ENCODE measurements at regions not wholly inside any gene's neighbourhood (a gene's known extent, or its start where the extent isn't known, plus 50 kb on each side); places are given as distances from the start of the nearest gene placed in this dataset.
"Not testable (repeated sequence)": the region's sequence is repeated elsewhere in the genome, so short reads cannot be mapped to it uniquely, and the experiment has no call there.

- Histone ChIP-seq H4K20me1 (ENCODE audit: insufficient read depth, low read length, poor library complexity, severe bottlenecking) (no peaks in the 10 kb centered on the region), H3K4me2 (ENCODE audit: low read depth, low read length, poor library complexity, severe bottlenecking) (no peak overlapping the region), H3K27me3 (ENCODE audit: insufficient read depth, low read length, poor library complexity, severe bottlenecking) (no peaks in the 10 kb centered on the region), H2AFZ (ENCODE audit: low read length) (peak overlapping the region; percentile 1; the same call in 1 of the 2 replicates), H3K4me3 (ENCODE audit: low read length, poor library complexity, severe bottlenecking) (no peak overlapping the region), H3K4me1 (ENCODE audit: insufficient read depth, low read length, poor library complexity, severe bottlenecking) (no peaks in the 10 kb centered on the region), H3K79me2 (ENCODE audit: insufficient read depth, low read length) (no peaks in the 10 kb centered on the region), H3F3A (ENCODE audit: low read depth) (no peaks in the 10 kb centered on the region), H3K9ac (ENCODE audit: low read depth, low read length, poor library complexity, severe bottlenecking) (no peak overlapping the region), H3K9me3 (ENCODE audit: insufficient read depth, low read depth, low read length) (no peaks in the 10 kb centered on the region), H3K36me3 (ENCODE audit: insufficient read depth, low read length) (no peaks in the 10 kb centered on the region), H3K9me2 (replicated peaks; ENCODE audit: low read depth, low read length) (no peaks in the 10 kb centered on the region)
- TF ChIP-seq CTCF (conservative IDR thresholded peaks at IDR 0.05; ENCODE audit: low read length) (no peak), EZH2phosphoT487 (IDR thresholded peaks at IDR 0.05; ENCODE audit: borderline replicate concordance) (no peak)
Observed at GRCh38 chr12:46065412-46066166, 75.2 kb upstream of the SCAF11 start.

- TF ChIP-seq CTCF (conservative IDR thresholded peaks at IDR 0.05; ENCODE audit: low read length) (no peak), EZH2phosphoT487 (IDR thresholded peaks at IDR 0.05; ENCODE audit: borderline replicate concordance) (no peak)
- no peaks in the 10 kb centered on the region for H3K9me3 ChIP-seq (ENCODE audit: insufficient read depth, low read depth, low read length)
- no peak overlapping the region for H3K4me2 ChIP-seq (ENCODE audit: low read depth, low read length, poor library complexity, severe bottlenecking)
- no peaks in the 10 kb centered on the region for H3K79me2 ChIP-seq (ENCODE audit: insufficient read depth, low read length)
- H3K4me3 ChIP-seq (ENCODE audit: low read length, poor library complexity, severe bottlenecking), result no peak overlapping the region
- H3F3A ChIP-seq (ENCODE audit: low read depth), result no peaks in the 10 kb centered on the region
- H3K27me3 ChIP-seq (ENCODE audit: insufficient read depth, low read length, poor library complexity, severe bottlenecking), result no peaks in the 10 kb centered on the region
- no peaks in the 10 kb centered on the region for H3K9me2 ChIP-seq (replicated peaks; ENCODE audit: low read depth, low read length)
- H3K9ac ChIP-seq (ENCODE audit: low read depth, low read length, poor library complexity, severe bottlenecking), result no peak overlapping the region
- no peak overlapping the region for H2AFZ ChIP-seq (ENCODE audit: low read length)
- H3K4me1 ChIP-seq (ENCODE audit: insufficient read depth, low read length, poor library complexity, severe bottlenecking), result no peaks in the 10 kb centered on the region
- H3K36me3 ChIP-seq (ENCODE audit: insufficient read depth, low read length), result no peaks in the 10 kb centered on the region
- H4K20me1 ChIP-seq (ENCODE audit: insufficient read depth, low read length, poor library complexity, severe bottlenecking), result no peaks in the 10 kb centered on the region
Observed at GRCh38 chr12:46064548-46064947, 74.2 kb upstream of the SCAF11 start.

- not testable (repeated sequence) for H3K9me3 ChIP-seq (ENCODE audit: insufficient read depth, low read depth, low read length); H3K27me3 ChIP-seq (ENCODE audit: insufficient read depth, low read length, poor library complexity, severe bottlenecking); H3K4me3 ChIP-seq (ENCODE audit: low read length, poor library complexity, severe bottlenecking); H3K9ac ChIP-seq (ENCODE audit: low read depth, low read length, poor library complexity, severe bottlenecking); H3K36me3 ChIP-seq (ENCODE audit: insufficient read depth, low read length); H3K4me1 ChIP-seq (ENCODE audit: insufficient read depth, low read length, poor library complexity, severe bottlenecking); H3F3A ChIP-seq (ENCODE audit: low read depth); H3K79me2 ChIP-seq (ENCODE audit: insufficient read depth, low read length); H3K9me2 ChIP-seq (replicated peaks; ENCODE audit: low read depth, low read length); H2AFZ ChIP-seq (ENCODE audit: low read length); H4K20me1 ChIP-seq (ENCODE audit: insufficient read depth, low read length, poor library complexity, severe bottlenecking); H3K4me2 ChIP-seq (ENCODE audit: low read depth, low read length, poor library complexity, severe bottlenecking)
Observed at GRCh38 chr12:46058697-46059096, 68.3 kb upstream of the SCAF11 start.

GRCh38 chr12:46050805-46051204 lies 60.4 kb upstream of the SCAF11 start:
- TF ChIP-seq CTCF (conservative IDR thresholded peaks at IDR 0.05; ENCODE audit: low read length), result no peak
- TF ChIP-seq EZH2phosphoT487 (IDR thresholded peaks at IDR 0.05; ENCODE audit: borderline replicate concordance), result no peak
- H3K79me2 ChIP-seq (ENCODE audit: insufficient read depth, low read length), result no peaks in the 10 kb centered on the region

More at GRCh38 chr12:46050805-46051204, 60.4 kb upstream of the SCAF11 start:
- Histone ChIP-seq H3K9ac (ENCODE audit: low read depth, low read length, poor library complexity, severe bottlenecking) (no peak overlapping the region), H3K9me3 (ENCODE audit: insufficient read depth, low read depth, low read length) (peaks cover 14% of the 10 kb centered on the region; the same call in 1 of the 2 replicates), H3K4me1 (ENCODE audit: insufficient read depth, low read length, poor library complexity, severe bottlenecking) (no peaks in the 10 kb centered on the region), H3K36me3 (ENCODE audit: insufficient read depth, low read length) (no peaks in the 10 kb centered on the region), H3F3A (ENCODE audit: low read depth) (no peaks in the 10 kb centered on the region), H3K4me3 (ENCODE audit: low read length, poor library complexity, severe bottlenecking) (no peak overlapping the region), H3K4me2 (ENCODE audit: low read depth, low read length, poor library complexity, severe bottlenecking) (no peak overlapping the region), H4K20me1 (ENCODE audit: insufficient read depth, low read length, poor library complexity, severe bottlenecking) (no peaks in the 10 kb centered on the region), H3K9me2 (replicated peaks; ENCODE audit: low read depth, low read length) (no peaks in the 10 kb centered on the region), H2AFZ (ENCODE audit: low read length) (no peak overlapping the region), H3K27me3 (ENCODE audit: insufficient read depth, low read length, poor library complexity, severe bottlenecking) (no peaks in the 10 kb centered on the region)
